Body of pancreas (tissue), 4 donors: ENCODE measurements at regions not wholly inside any gene's neighbourhood (a gene's known extent, or its start where the extent isn't known, plus 50 kb on each side); places are given as distances from the start of the nearest gene placed in this dataset.

ENCODE experiments used
- ATAC-seq: fragments of 150-250 bp; one replicate; pipeline ENCODE4 v1.9.1; 2016
- DNase-seq, 4 donors: peaks; one replicate each; pipeline ENCODE4 v3.0.0-alpha.2; 2019
- H3K27ac ChIP-seq, 4 donors: fragments of 200-600 bp; sonication (generic); 1 replicate in 3 of 4; 2 replicates in 1 of 4; pipeline versions ENCODE4 v1.5.1 to v1.6.1; 2016 to 2019; ENCODE audit warnings: mild to moderate bottlenecking in 1 of 4, mixed read lengths in 1 of 4, moderate library complexity in 1 of 4
- H3K27me3 ChIP-seq, 2 donors: fragments of 200-600 bp; sonication (generic); one replicate each; pipeline ENCODE4 v1.6.0; 2016; ENCODE audit warnings: mild to moderate bottlenecking in 1 of 2
- H3K36me3 ChIP-seq, 2 donors: fragments of 200-600 bp; sonication (generic); replicated peaks in 1 of 2; 2 replicates each; pipeline ENCODE4 v1.5.1; 2016; ENCODE audit warnings: low read depth in 2 of 2; ENCODE audit not compliant: insufficient read depth in 1 of 2
- H3K4me1 ChIP-seq: fragments of 200-600 bp; sonication (generic); one replicate; pipeline ENCODE4 v1.6.0; 2016
- H3K4me3 ChIP-seq, 2 donors: fragments of 200-600 bp; sonication (generic); 1 replicate in 1 of 2; 2 replicates in 1 of 2; pipeline ENCODE4 v1.5.1; 2016 to 2019
- H3K9me3 ChIP-seq, 3 donors: fragments of 200-600 bp; sonication (generic); 1 replicate in 2 of 3; 2 replicates in 1 of 3; pipeline ENCODE4 v1.5.1; 2016
- CTCF ChIP-seq, 7 experiments: fragments of 450-650 bp in 4 of 7; fragments of 200-600 bp in 3 of 7; sonication (generic) in 3 of 7; IDR thresholded peaks; one replicate each; pipeline ENCODE4 v1.5.1; 2016 to 2019; ENCODE audit warnings: antibody characterized with exemption in 7 of 7
- POLR2A ChIP-seq, 3 donors: fragments of 450-650 bp; IDR thresholded peaks; one replicate each; pipeline ENCODE4 v1.6.1; 2016; ENCODE audit warnings: antibody characterized with exemption in 3 of 3, mild to moderate bottlenecking in 2 of 3
- WGBS, 2 donors: methylation state at CpG; one replicate each; pipeline ENCODE4 v1.1.5; 2017; 5-methylcytosine and 5-hydroxymethylcytosine counted together
- intact Hi-C: fragments of 100-400 bp; cut with DNase I; formaldehyde crosslinking; loops from one replicate; pipeline ENCODE4 v1.15.1; 2023

- H3K27me3 ChIP-seq, result no peaks in the 10 kb centered on the region
- H3K27ac ChIP-seq, result no peak overlapping the region
- DNase-seq, result no peak
- no peak overlapping the region for H3K4me3 ChIP-seq
- 71 to 87% methylated on average over 2 of the region's 2 CpGs for WGBS, 2 donors
- H3K9me3 ChIP-seq, result no peaks in the 10 kb centered on the region
- intact Hi-C loops, result no loop called here
- no peaks in the 10 kb centered on the region for H3K4me1 ChIP-seq
- H3K36me3 ChIP-seq, result no peaks in the 10 kb centered on the region
- TF ChIP-seq POLR2A (IDR thresholded peaks at IDR 0.05) (no peak), CTCF (IDR thresholded peaks at IDR 0.05) (no peak)
- no peak for ATAC-seq
Observed at GRCh38 chr3:28982906-28983305, 298.0 kb upstream of the RBMS3 start.

DNA sequence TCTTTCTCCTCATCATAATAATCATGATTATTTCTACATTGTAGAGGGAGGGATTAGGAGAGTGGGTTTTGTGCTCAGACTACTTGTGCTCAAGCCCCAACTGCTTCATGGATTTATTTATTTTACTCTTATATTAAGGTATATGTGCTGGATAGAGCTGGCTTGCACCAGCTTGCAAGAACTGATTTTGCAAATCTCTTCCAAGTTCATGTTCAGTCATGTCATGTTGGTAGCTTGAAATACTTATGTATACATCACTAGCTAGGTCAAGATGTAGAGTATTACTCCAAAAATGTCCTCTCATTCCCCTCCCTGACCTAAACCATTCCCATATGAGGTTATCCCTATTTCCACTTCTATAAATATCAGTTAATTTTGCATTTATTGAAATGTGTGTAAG, 293.9 kb upstream of the RBMS3 start:
- Histone ChIP-seq H3K9me3 (no peaks in the 10 kb centered on the region), H3K4me1 (no peaks in the 10 kb centered on the region), H3K27me3 (no peaks in the 10 kb centered on the region), H3K27ac (no peak overlapping the region), H3K4me3 (no peak overlapping the region), H3K36me3 (no peaks in the 10 kb centered on the region)
- intact Hi-C loops, result no loop called here
- no peak for DNase-seq
- ATAC-seq, result no peak
- TF ChIP-seq CTCF (IDR thresholded peaks at IDR 0.05) (no peak), POLR2A (IDR thresholded peaks at IDR 0.05) (no peak)

GRCh38 chr3:28989646-28990089, 291.2 kb upstream of the RBMS3 start:
- DNase-seq, result no peak
- Histone ChIP-seq H3K4me1 (no peaks in the 10 kb centered on the region), H3K27ac (no peak overlapping the region), H3K9me3 (no peaks in the 10 kb centered on the region), H3K4me3 (no peak overlapping the region), H3K27me3 (no peaks in the 10 kb centered on the region), H3K36me3 (no peaks in the 10 kb centered on the region)
- intact Hi-C loops, result no loop called here
- WGBS, 2 donors, result 53 to 72% methylated on average over 2 of the region's 2 CpGs
- no peak for TF ChIP-seq POLR2A (IDR thresholded peaks at IDR 0.05)
- TF ChIP-seq CTCF (IDR thresholded peaks at IDR 0.05), result no peak
- no peak for ATAC-seq

GRCh38 chr3:28994161-28994905, 286.5 kb upstream of the RBMS3 start:
- intact Hi-C loops, result no loop called here
- Histone ChIP-seq H3K36me3 (no peaks in the 10 kb centered on the region), H3K4me1 (no peaks in the 10 kb centered on the region), H3K9me3 (no peaks in the 10 kb centered on the region), H3K27ac (no peak overlapping the region), H3K27me3 (no peaks in the 10 kb centered on the region), H3K4me3 (no peak overlapping the region)
- no peak for DNase-seq
- TF ChIP-seq POLR2A (IDR thresholded peaks at IDR 0.05) (no peak), CTCF (IDR thresholded peaks at IDR 0.05) (no peak)
- WGBS, 2 donors, result 64% methylated on average over 6 of the region's 6 CpGs
- ATAC-seq, result no peak
